GM21390 (cell line): ENCODE measurements at regions not wholly inside any gene's neighbourhood (a gene's known extent, or its start where the extent isn't known, plus 50 kb on each side); places are given as distances from the start of the nearest gene placed in this dataset.
A peak's percentile ranks its signal among the peaks of the same experiment; 100 is the strongest.
"Not testable (repeated sequence)": the region's sequence is repeated elsewhere in the genome, so short reads cannot be mapped to it uniquely, and the experiment has no call there.

Experiments
- ATAC-seq: cut with Tn5 transposase; IDR thresholded peaks from one replicate; pipeline ENCODE4 v1.9.1; 2021; ENCODE audit not compliant: unreplicated experiment

GRCh38 chr18:28504066-28504465, 327.1 kb upstream of the CDH2 start:
- ATAC-seq: no peak

DNA sequence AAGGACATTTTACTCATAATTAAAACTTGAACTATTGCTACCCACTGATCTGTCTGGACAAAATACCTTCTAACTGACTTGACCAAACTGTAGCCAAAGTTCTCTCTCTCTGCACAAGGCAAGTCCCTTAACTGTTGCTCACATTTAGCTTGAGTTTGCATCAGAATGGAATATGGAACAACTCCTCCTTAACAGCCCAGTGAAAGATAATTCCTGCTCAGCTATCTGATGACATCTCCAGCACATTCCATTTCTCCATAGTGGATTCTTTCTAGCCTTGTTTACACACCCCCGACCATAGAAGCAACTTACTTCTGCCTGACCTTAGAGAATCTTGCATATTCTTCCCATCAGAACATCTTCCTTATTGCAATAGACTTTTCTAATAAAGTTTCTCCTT, 317.2 kb upstream of the CDH2 start:
- ATAC-seq: no peak

DNA sequence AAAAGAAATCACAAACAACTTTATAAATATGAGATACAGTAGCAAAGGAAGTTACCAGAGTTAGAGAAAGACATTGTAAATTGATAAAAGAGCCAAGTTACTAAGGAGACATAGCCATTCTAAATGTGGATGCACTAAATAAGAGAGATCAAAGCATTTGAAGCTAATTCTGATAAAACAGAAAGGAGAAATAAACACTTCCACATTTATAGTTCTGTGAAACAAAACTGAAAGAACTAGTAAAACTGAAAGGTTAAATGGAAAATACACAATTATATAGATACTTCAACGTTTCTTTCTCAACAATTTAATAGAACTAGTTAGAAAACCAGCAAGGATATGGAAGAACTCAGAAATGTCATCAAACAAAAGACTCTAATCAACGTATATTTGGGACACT, 309.0 kb upstream of the CDH2 start:
- ATAC-seq: peak; percentile 75

GRCh38 chr18:28485210-28485801, 308.4 kb upstream of the CDH2 start:
- peak; percentile 34 for ATAC-seq

DNA sequence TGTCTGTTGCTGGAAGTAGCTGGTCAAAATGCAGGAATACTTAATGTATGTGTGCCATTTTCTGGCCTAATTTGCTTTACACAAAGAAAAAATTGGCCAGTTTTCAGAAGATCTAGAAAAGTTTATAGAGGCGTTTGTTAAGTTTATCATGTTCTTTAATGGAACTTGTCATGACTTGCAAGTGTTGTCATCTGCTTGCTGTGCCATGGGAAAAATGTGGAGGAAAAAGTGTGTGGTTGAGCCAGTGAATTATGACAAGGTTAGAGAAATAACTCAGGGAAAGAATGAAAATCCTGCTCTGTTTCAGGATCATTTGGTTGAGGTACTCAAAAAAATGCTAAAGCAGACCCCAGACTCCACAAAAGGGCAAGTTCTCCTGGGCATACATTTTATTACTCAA, 301.6 kb upstream of the CDH2 start:
- ATAC-seq: no peak

DNA sequence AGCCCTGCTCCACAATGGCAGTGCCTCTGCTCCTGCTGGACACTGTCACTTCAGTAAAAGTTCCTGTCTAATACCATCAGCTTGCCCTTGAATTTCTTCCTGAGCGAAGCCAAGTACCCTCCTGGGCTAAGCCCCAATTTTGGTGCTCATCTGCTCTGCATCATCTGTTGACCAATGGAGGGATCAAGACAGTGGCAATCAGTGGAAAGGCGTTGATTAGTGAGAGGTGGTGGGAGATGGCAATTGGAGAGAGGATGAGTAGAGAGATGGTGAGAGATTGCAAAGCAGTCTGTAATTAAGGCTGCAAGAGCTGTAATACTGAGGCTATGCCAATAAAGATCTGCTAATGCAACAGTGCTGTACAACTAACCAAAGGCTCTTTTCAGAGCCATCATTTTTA, 299.4 kb upstream of the CDH2 start:
- ATAC-seq: no peak

DNA sequence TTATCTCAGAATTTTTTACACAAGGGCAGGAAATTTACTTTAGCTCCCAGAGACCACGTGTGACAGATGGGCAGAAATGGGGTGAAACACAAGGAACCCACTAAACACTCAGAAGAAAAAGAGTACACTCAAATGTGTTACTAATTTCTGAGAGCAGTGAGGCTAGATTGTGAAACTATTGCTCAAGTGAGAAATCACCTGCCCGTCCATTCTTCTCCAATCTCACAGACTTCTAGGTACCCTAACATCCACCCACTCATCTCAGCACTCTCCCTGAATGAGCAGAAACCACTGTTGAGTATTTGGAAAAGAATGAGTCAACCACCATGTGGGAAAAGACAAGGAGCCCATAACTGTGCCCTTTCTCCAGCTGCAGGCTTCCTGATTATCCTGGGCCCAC, 293.0 kb upstream of the CDH2 start:
- ATAC-seq: no peak

- ATAC-seq: no peak
These were observed 292.0 kb upstream of the CDH2 start for GRCh38 chr18:28468901-28469300.

DNA sequence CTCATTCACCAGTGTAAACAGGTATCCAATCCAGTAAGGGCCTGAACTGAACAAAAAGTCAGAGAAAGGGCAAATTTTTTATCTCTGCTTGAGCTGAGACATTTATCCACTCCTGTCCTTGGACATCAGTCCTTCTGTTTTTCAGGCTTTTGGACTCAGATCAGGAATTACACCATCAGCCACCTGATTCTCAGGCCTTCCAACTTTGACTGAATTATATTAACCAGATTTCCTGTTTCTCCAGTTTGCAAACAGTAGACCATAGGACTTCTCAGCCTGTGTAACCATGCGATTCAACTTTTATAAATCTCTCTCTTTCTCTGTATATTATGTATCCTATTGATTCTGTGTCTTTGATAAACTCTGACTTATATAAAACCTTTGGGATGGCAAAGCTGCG, 289.3 kb upstream of the CDH2 start:
- ATAC-seq: no peak

DNA sequence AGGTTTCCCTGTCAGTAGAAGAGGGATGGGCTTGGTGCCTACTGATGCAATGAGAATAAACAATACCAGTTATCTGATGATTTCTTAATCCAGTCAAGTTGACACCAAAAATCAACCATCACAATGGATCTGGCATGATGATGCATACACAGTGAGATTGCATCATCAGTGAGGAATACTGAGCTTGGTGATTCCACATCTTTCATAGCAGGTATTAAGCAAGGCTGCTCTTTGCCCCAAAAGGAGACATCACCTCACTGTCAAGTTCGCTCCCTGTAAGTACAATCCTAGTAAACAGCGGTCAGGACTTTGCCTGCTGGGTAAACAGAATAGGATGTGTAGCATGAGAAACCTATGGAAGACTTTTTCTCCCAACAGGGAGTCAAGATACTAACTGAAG, 282.7 kb upstream of the CDH2 start:
- ATAC-seq: no peak

GRCh38 chr18:28458751-28459150, 281.8 kb upstream of the CDH2 start:
- ATAC-seq: no peak

GRCh38 chr18:28457784-28458183, 280.9 kb upstream of the CDH2 start:
- no peak for ATAC-seq

GRCh38 chr18:28455971-28456370, 279.0 kb upstream of the CDH2 start:
- no peak for ATAC-seq

GRCh38 chr18:28439870-28440269, 262.9 kb upstream of the CDH2 start:
- ATAC-seq: no peak

DNA sequence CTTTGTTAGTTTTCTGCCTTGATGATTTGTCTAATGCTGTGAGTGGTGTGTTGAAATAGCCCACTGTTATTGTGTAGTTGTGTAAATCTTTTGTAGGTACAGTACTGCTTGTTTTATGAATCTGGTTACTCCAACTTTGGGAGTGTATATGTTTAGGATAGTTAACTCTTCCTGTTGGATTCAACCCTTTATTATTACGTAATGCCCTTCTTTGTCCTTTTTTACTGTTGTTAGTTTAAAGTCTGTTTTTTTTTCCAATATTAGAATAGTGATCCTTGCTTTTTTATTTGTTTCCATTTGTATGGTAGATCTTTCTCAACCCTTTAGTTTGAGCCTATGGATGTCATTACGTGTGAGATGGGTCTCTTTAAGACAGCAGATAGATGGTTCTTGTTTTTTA, 261.5 kb upstream of the CDH2 start:
- no peak for ATAC-seq

DNA sequence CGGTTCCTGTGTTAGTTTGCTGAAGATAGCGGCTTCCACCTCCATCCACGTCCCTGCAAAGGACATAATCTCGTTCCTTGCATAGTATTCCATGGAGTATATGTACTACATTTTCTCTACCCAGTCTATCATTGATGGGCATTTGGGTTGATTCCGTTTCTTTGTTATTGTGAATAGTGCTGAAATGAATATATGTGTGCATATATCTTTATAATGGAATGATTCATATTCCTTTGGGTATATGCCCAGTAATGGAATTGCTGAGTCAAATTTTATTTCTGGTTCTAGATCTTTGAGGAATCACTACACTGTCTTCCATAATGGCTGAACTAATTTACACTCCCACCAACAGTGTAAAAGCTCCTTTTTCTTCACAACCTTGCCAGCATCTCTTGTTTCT, 255.4 kb upstream of the CDH2 start:
- no peak for ATAC-seq

DNA sequence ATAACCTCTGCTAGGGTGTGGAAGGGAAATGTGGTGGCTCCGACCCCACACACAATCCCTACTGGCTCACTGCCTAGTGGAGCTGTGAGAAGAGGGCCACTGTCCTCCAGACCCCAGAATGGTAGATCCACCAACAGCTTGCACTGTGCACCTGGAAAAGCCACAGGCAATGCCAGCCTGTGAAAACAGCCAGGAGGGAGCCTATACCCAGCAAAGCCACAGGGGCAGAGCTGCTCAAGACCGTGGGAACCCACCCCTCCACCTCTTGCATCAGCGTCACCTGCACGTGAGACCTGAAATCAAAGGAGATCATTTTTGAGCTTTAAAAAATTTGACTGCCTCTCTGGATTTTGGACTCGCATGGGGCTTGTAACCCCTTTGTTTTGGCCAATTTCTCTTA, 249.0 kb upstream of the CDH2 start:
- ATAC-seq: no peak

DNA sequence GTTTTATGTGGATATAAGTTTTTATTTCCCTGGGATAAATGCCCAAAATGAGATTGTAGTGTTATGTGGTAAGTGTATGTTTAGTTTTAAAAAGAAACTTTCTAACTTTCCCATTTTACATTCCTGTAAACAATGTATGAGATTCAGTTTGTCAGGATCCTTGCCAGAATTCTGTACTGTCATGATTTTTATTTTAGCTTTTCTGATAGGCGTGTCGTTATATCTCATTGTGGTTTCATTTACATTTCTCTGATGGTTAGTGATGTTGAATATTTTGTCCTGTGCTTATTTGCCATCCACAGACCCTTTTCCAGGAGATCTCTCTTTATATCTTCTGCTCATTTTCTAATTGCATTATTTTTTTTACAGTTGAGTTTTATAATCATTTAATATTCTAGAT, 245.6 kb upstream of the CDH2 start:
- ATAC-seq: no peak

DNA sequence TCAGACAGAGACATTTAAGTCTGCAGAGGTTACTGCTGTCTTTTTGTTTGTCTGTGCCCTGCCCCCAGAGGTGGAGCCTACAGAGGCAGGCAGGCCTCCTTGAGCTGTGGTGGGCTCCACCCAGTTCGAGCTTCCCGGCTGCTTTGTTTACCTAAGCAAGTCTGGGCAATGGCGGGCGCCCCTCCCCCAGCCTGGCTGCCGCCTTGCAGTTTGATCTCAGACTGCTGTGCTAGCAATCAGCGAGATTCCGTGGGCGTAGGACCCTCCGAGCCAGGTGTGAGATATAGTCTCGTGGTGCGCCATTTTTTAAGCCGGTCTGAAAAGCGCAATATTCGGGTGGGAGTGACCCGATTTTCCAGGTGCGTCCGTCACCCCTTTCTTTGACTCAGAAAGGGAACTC, 245.0 kb upstream of the CDH2 start:
- not testable (repeated sequence) for ATAC-seq

- ATAC-seq: no peak
These were observed 235.6 kb upstream of the CDH2 start for GRCh38 chr18:28412521-28412920.

- ATAC-seq: no peak
These were observed 234.9 kb upstream of the CDH2 start for GRCh38 chr18:28411806-28412205.

- ATAC-seq: no peak
These were observed 232.9 kb upstream of the CDH2 start for GRCh38 chr18:28409811-28410210.

DNA sequence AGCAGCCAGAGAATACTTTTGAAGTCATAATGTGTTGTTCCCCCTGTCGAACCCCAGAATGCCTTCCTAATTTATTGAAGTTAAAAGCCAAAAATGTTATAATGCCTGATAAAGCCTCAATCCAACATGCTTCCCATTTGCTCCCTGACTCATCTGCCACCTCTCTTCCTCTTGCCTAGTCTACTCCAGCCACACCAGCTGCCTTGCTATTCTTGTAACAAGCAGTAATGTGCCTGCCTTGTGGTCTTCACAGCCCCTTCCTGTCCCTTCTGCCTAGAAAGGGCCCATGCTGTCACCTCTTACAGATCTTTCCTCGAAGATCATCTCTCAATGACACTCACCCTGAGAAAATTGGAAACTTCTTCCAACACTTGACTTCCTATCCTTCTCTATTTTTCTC, 231.6 kb upstream of the CDH2 start:
- ATAC-seq: no peak

DNA sequence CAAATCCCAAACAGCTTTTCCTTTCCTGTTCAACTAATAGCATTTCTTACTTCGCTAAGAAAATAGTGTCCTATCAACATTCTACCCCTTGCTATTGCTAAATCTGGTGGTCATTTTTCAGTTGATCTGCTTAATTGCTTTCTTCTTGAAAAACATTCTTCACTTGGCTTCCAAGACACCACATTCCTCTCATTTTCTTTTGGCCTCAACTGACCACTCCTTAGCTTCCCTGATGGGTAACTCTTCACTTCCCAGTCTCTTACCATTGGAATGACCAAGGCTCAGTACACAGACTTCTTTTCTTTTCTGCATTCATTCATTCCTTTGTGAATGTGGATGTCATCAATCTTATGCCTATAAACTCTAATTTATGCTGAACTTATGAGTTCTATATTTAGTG, 230.8 kb upstream of the CDH2 start:
- ATAC-seq: no peak
